Stimulated activated CD8-positive, alpha-beta memory T cell treated with anti-CD3 and anti-CD28 coated beads, Interleukin-12 subunit alpha, Interleukin-12 subunit beta, amount 100 ng/mL, for 1 hour (primary cell): ENCODE measurements at regions not wholly inside any gene's neighbourhood (a gene's known extent, or its start where the extent isn't known, plus 50 kb on each side); places are given as distances from the start of the nearest gene placed in this dataset.

ENCODE experiments used
- DNase-seq: peaks from one replicate; pipeline ENCODE4 v3.0.0-alpha.2; 2020; ENCODE audit warnings: low read depth

DNA sequence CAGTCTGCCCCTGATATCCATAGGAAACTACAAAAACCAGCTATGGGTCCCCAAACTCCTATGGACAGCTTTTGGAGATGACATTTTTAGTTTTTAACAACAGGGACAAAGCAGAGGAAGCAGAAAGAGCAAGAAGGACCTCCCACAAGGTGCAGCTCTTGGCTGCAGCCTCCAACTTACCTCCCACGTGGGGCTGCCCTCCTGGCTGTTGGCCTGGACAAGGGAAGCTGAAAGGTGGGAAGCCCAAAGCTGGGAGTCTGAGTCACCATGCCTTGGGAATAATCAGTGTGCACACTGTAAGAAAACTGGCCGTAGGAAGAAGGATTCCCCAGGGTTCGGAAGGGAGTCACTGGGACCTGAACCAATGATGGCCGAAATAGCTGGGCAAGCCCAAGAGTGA is 51.8 kb upstream of the PAX1 start:
- DNase-seq = no peak

DNA sequence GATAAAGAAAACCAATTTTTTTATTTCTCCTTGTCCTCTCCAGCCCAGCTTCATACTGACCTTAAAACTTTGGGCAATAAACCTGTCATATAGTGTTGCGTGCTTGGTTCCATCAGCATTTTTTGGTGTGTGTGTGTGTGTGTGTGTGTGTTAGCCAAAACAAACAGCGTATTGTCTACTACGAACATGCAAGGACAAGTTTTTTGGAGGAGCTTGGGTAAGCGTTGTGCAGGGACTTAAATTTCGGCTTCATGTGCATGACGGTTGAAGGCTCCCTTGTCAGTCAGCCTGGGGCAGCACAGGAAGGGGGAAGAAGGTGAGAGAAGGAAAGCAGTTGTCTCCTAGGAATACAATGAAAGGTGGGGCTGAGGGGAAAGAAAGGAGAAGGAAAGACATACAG is 62.0 kb upstream of the PAX1 start:
- no peak for DNase-seq

DNA sequence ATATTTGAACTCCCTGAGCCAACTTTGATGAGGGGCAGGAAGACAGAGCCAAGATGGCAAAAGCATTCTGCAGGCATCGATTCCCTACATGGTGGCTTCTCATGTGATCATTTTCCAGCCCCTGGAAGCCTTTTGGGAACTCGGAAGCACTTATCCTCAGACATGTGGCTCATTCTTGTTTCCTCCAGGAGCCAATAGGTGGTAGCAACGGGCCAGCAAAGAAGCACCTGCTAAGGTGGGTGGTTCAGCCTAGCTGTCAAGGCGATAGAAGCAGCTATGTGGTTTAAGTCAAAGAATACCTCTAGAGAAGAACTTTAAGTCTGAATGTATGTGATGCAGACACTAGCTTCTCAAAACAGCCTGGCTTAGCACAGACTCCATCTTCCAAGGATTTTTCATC is 64.9 kb upstream of the PAX1 start:
- no peak for DNase-seq

DNA sequence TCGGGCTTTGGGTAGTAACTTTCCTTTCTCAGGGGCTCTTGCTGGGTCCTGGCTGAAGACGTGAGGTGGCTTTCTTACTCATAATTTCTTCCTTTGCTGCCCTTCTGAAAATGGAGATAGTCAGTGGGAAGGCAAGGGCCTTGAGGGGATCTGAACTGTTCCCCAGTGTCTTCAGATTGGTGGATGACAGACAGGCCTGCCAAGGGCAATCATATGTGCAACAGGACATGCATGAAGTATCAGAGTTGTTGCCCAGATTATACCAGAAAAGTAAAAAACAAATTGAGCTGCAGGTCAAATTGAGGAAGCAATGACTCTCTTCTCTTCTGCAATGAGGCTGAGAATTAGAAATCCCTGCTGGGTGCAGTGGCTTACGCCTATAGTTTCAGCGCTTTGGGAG is 71.6 kb upstream of the PAX1 start:
- DNase-seq = no peak

DNA sequence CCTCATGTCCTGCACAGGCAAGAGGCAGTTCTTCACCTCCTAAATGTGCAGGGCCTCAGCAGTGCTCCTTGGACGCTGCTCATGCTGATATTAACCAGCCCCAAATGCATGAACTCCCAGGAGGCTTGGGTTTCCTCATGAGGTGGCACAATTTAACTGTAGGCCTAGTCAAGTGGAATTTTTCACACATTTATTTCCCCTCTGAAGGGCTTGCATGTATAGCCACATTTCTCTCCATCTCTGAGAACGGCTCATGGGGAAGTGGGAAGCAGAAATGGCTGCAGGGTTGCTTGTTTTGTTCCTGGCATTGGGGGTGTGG is 72.8 kb upstream of the PAX1 start:
- DNase-seq = no peak

DNA sequence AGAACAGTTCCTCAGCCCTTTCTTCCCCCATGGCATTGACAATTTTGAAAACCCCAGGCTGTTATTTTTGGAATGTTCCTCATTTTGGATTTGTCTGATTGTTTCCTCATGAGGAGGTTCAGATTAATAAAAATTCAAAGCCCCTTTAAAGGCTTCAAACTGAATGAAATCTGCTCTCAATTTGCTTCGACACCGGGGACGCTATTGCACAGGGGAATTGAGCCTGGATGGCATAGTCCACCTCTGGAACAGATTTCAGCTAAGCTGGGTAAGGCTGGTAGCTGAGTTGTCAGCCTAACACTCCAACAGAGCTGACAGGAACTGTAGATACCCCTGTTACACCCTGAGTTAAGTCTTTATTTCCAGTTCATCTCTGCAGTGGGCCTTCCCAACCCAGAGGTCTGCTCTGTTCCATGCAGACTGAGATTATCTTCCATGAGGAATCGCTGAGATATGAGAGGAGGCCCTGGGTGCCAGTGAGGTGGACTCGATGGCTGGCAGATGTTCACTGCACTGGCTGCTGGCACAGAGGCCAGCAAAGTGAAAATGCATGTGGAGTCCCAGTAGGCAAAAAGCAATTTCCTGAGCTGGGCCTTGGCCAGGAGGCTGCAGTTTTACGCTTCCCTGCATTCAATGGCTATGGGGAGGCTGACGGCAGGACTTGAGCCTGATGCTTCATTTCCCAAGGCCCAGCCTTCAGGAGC is 73.3 kb upstream of the PAX1 start:
- DNase-seq = no peak

DNA sequence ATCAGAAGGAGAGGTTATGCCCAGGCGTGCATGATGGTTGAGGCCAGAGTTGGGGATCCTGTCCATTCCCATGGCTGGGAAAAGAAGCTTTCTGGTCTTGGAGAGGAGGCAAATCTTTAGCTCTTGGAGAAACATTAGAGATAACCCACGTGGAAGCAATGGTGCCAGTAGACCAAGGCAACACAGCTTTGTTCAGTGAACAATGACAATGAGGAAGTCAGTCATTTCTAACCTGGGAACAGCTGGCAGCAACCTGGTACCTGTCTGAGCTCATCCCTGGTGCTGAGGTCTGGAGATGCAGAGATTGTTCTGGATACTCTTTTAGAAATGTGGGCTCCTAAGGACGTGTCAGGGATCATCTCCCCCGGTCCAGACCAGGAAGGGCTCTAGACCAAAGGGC is 76.7 kb upstream of the PAX1 start:
- DNase-seq = no peak

DNA sequence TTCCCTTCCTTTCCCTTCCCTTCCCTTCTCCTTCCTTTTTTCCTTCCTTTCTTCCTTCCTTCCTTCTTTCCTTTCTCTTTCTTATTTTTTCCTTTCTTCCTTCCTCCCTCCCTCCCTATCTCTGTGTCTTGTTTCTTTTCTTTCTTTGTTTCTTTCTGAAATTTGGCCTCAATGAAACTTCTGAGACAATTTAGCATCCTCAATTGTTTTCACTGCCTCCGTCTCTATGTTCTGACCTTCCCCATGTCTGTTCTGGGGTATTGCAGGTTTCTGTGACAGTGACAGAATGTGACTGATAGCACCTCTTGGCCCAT is 81.7 kb upstream of the PAX1 start:
- no peak for DNase-seq

DNA sequence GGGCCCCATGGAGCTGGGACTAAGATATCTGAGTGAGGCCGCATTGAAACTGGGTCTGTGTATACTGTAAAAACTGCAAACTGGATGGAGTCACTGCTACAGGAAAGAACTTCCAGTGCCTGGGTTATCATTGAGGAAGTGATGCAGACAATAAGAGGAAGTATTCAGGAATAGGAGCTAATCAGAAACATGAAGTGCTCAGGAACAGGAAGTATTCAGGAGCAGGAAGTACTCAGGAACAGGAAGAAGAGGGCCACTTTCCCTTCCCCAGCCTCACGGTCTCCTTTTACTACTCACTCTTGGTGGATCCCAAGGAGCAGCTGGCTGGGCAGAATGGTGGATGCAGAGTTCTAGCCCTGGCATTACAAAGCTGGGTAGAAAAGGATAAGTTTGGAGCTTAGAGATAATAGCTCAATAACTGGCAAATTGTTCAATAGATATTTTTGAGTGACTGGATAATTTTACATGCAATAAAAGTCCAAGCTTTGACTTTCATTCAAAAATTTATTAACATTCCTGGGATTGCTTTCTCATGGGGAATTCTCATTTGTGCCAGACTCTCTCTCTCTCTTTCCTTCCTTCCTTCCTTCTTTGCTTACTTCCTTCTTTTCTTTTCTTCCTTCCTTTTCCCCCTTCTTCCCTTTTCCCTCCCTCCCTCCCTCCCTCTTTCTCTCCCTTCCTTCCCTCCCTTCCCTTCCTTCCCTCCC is 82.2 kb upstream of the PAX1 start:
- DNase-seq = no peak

DNA sequence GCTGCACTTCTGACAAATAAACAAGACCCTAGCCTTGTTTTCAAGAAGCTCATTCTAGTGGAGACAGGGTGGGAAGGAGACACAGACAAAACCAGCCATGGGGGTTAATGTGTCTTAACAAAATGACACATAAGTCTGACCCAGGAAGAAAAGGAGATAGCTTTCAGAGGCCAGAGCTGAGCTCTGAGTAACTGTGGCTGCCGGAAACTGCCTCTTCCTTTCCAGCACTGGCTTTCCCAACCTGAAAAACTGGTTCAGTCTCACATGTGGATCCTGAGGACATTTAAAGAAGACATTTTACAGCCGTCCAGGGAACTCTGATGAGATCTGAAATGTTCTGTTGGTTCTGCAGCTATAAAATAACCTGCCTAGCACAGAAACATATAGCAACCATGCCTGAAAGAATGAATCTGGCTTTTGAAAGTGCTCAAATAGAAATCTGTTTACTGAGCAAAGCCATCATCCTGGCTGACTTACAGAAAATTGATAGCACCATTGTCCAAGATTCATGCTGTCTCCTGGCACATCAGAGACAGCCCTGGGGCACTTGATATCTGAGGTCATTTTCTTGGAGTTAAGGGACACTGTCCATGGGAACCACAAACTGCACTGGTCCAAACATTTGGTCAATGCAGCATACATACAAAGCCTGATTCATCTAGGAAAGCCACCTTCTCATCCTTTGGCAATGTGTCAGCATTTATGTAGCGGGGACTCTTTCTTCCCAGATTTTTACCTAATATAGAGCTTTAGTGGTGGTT is 83.2 kb upstream of the PAX1 start:
- no peak for DNase-seq

DNA sequence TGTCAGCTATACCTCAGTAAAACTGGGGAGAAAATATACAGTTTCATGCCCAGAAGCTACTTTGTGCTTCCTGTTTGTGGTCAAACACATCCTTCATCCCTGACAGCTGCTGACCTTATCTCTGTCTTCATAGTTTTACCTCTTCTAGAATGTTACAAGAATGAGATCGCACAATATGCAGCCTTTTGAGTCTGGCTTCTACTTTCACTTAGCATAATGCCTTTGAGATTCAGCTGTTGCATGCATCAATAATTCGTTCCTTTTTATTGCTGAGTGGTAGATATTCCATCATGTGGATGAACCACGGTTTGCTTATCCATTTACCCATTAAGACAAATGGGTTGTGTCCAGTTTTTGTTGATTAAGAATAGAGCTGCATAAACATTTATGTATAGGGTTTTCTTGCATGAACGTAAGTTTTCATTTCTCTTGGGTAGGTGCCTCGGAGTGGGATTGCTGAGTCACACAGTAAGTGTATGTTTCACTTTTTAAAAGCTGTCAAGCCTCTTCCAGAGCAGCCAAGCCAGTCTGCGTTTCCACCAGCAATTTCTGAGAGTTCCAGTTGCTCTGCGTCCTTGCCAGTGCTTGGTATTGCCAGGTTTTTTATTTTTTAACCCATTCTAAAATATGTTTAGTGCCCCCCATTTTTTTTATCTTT is 86.6 kb upstream of the PAX1 start:
- no peak for DNase-seq

DNA sequence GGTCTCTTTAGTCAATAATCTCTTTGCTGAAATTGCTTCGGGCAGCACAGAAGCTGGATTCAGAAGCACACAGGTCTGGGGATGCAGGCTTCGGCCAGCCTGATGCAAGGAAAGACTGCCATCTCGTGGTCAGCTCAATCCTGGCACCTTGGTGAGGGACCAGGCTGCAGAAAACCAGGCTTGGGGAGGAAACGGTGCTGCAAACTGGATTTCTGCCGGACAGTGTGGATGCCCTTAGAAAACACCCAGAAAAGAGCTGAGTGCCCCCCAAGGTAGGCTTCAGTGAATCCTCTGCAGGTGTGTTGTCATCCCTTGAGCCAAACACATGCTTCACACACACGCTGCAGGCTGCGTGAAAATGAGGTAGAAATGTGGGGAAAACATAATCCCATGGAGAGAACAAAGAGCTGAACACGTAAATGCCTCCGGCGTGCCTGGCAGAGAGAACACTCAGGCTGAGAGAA is 89.8 kb upstream of the PAX1 start:
- peak; percentile 14 for DNase-seq

DNA sequence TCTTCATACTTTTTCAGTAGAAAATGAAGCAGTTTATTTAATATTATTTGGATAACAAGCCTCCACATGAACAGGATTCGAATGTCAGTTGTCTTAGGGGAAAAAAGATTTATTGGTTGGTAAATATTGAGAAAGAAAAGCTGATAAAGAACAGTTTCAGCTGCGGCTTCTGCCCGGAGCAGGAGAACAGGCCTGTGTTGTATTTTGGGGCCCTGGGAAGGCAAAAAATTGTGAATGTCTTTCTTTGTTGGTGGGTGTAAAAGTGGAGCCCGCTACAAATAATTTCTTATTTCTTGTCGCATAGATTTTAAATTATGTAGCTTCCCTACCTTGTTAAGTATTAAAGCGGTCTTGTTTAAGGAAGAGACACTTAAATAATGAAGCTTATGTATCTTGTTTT is 90.5 kb upstream of the PAX1 start:
- DNase-seq = no peak

DNA sequence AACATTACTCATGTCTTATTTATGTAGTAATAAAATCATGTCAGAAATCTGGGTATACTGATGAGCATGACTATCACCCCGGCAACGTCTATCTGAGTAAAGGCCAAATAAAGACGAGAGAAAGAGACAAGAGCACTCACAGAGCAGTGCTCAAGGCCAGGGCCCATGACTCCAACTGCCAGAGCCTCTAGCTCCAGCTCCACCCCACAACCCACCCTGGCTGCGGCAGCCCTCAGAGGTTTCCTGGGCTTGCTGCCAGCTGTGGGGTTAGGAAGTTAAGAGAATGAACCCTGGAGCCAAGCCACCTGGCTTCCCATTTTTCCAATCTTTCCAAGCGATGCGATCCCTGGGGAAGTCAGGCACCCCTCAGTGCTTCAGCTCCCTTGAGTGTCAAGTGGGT is 92.0 kb upstream of the PAX1 start:
- DNase-seq = no peak

DNA sequence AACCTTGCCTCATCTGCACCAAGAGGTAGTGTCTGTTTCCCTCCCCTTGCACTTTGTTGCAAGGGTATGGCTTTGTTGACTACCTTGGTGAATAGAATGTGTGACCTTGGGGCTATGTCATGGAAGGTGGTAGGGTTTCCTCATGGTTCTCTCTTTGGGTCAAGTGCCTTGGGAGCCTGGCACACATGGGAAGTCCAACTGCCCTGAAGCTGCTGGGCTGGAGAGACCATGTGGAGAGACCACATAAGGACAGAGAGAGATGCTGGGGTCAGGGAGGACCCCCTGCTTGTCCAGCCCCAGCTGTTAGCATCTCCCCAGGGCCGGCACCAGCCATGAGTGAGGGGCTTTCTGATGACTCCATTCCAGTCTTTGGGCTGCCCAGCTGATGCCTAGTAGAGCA is 95.5 kb upstream of the PAX1 start:
- no peak for DNase-seq

DNA sequence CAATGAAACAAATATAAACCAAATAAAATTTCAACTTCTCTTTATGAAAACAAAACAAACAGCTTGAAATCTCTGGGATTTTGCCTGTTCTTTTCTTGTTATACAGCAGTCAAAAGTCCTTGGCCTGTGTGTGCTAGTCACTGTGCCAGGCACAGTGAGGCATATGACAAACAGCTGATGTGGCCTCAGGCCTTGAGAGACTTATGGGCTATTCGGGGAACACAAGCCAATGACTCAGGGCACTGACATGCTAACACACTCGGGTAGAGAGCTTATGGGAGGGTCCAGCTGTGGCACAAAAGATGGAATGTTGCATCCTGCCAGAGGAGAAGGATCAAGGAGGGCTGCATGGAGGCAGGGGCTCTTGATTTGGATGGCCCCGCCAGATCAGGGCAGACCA is 95.4 kb upstream of the NKX2-2 start:
- DNase-seq = no peak

DNA sequence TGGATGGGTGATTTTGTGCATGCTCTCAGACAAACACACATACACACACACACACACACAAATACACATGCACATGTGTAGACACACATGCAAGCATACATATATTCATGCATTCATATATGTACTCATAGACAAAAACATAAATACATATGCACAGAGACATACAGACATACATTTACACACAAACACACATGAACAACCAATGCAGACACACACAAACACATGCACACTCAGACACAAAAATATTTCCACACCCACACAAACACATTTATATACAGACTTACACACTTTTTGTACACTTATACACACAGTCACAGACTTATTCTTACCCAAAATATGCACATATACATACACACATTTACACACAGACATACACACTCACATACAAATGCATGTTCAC is 94.9 kb upstream of the NKX2-2 start:
- DNase-seq = no peak

DNA sequence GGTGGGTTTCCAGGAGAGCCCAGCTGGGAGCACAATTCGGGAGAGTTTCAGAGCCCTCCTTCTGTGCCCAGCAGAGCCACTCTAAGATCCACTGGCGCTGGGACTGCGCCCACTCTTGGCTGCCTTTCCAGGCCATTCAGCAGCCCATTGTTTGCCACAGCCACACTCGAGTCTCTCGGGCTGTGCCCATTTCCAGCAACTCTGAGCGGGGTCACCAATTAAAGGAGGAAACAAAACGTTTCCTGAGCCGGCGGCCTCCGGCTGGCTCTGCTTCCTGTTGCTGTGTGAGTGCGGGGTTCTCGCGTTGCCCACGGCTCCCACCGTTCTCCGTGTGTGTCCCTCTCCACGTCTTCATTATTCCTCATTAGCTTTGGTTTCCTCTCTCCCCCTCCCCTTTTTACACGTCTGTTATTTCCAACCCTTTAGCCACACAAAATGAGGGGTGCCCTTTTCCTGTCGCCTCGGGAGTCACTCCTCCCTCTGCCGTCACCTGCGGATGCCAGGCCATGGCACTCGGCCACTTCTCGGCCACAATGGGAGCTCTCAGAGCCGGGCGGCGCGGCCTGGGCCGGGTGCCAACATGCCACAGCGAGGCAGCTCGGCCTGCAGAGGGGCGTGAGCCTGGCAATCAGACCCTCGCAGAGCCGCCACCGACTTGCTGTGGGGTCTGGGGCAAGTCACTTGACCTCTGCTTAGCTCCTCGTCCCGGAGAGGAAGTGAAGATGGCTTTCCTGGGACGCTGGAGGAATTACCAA is 94.3 kb upstream of the NKX2-2 start:
- DNase-seq = no peak

DNA sequence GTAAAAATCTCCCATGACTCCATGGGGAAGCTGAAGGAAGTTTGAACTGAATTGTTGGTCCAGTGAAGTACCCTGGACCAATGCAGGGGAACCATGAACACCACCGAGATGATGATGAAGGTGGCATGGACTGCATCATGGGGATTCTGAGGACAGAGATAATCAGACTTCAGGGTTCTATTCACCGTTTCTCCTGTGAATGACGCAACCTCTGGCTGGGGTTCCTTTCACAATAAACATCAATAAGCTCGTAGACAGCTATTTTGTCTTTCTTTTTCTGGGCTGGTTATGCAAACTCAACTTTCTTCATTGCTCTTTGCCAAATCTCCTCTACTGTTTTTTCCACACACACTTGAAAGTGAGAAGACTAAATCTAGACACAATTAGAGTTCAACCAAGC is 87.9 kb upstream of the NKX2-2 start:
- no peak for DNase-seq

DNA sequence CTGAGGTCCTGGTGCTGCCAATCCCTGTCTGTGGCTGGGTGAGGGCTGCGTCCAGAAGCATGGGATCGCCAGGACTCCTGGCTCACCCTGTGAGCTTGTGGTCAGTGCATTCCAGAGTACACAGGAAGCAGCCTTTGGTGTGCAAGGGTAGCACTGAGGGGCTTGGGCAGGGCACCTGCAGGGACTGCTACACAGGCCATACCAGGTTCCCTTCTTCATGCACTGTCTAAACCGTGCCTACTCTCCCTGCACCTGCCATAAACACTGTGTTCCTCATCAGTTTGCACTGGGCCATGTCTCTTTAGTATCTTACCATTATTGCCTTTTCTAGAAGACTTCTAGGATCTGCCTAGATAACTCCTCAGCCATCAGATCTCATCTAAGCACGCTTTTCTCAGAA is 72.8 kb upstream of the NKX2-2 start:
- DNase-seq = no peak

DNA sequence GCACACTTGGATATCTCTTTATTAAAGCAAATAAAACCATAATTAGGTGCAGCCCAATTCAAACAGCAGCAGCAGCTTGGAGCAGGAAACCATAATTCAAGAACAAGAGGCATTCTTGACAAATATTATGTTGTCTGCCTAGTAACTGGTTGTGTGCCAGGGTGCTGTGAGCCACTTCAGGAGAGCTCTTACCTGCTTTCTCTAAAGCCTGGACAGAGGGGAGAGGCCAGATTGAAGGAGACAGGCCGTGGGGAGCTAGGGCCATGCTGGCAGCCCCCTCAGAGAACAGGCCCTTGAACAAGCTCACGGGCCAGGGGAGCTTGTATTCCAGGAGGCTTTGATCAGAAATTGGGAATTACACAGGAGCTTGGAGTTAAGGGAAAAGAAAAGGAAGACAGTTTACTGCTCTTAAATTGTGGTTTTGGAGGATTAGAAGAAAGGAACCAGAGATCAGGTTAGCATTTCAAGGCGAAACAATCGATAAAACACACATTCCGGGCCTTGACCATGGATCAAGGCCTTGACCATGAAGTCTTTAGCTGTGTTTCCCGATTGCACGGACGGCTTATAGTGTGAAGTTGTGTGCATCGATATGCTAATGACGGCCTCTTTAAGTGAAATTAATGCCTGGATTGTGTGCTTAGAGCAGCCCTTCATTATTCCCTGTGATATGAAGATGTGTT is 69.8 kb upstream of the NKX2-2 start:
- no peak for DNase-seq

DNA sequence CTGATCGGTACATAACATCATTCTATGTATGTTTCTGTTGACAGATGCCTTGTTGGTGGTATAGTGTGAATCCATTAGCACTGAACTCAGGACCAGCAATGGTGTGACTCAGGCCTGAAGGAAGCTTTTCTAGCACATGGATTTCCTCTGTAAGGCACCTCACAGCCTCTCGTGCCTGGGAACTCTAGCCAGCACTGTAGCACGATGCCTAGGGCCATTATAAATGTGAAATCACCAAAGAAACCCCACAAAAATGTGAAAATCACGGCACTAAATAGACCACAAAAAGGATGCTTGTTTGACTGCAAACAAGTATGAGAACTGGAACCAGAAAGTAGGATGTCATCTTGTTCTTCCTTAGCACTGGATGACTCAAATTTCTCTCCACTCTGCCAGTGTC is 63.7 kb upstream of the NKX2-2 start:
- no peak for DNase-seq
